Transverse colon (tissue), 4 donors: ENCODE measurements at regions not wholly inside any gene's neighbourhood (a gene's known extent, or its start where the extent isn't known, plus 50 kb on each side); places are given as distances from the start of the nearest gene placed in this dataset.

ENCODE experiments used
- DNase-seq: peaks from one replicate; pipeline ENCODE4 v3.0.0-alpha.2; 2019
- H3K27ac ChIP-seq, 4 donors: fragments of 200-600 bp; sonication (generic); 2 replicates each; pipeline ENCODE4 v1.5.1; 2016 to 2018; ENCODE audit warnings: inconsistent platforms in 4 of 4
- H3K27me3 ChIP-seq: fragments of 200-600 bp; sonication (generic); 2 replicates; pipeline ENCODE4 v1.5.1; 2017; ENCODE audit warnings: inconsistent platforms
- H3K36me3 ChIP-seq, 4 donors: fragments of 200-600 bp; sonication (generic); 2 replicates each; pipeline ENCODE4 v1.5.1; 2017 to 2019; ENCODE audit warnings: inconsistent platforms in 4 of 4
- H3K4me1 ChIP-seq, 4 donors: fragments of 200-600 bp; sonication (generic); 2 replicates each; pipeline ENCODE4 v1.5.1; 2017 to 2020; ENCODE audit warnings: inconsistent platforms in 4 of 4
- H3K4me3 ChIP-seq, 4 donors: fragments of 200-600 bp; sonication (generic); 1 replicate in 1 of 4; 2 replicates in 3 of 4; pipeline versions ENCODE4 v1.5.1 to v1.6.1; 2017 to 2019; ENCODE audit warnings: inconsistent platforms in 4 of 4
- H3K9me3 ChIP-seq, 2 donors: fragments of 200-600 bp; sonication (generic); 2 replicates each; pipeline ENCODE4 v1.5.1; 2017 to 2019; ENCODE audit warnings: inconsistent platforms in 2 of 2
- EP300 ChIP-seq: sonication (generic); formaldehyde crosslinking; IDR thresholded peaks from one replicate; pipeline ENCODE4 v1.6.1; 2017; ENCODE audit warnings: antibody characterized with exemption, low read depth
- POLR2A ChIP-seq: fragments of 450-650 bp; IDR thresholded peaks from one replicate; pipeline ENCODE4 v1.6.1; 2016; ENCODE audit warnings: antibody characterized with exemption, mild to moderate bottlenecking, moderate library complexity
- POLR2AphosphoS5 ChIP-seq, 3 donors: sonication (generic); formaldehyde crosslinking; IDR thresholded peaks; one replicate each; pipeline ENCODE4 v1.6.1; 2016; ENCODE audit warnings: antibody characterized with exemption in 3 of 3
- whole genome bisulfite sequencing, 2 donors: methylation state at CpG; one replicate each; pipeline ENCODE4 v1.1.5; 2018; ENCODE audit warnings: low coverage in 1 of 2; 5-methylcytosine and 5-hydroxymethylcytosine counted together
- in situ Hi-C, 4 donors: fragments of 200-750 bp; cut with MboI; loops; one replicate each; pipeline versions ENCODE4 v1.15.0 to v1.15.1; 2017; ENCODE audit warnings: low sequenced_read_pairs in 3 of 4, low pct_ligation_motif_present in 1 of 4, low pct_unique_long_range_greater_than_20kb in 1 of 4
- intact Hi-C: fragments of 100-400 bp; cut with DNase I; formaldehyde crosslinking; loops from one replicate; pipeline ENCODE4 v1.15.1; 2023; ENCODE audit warnings: low total_unique reads
- TF ChIP-seq, protein P1 (sequence below), 5 experiments: fragments of 200-600 bp in 3 of 5; fragments of 450-650 bp in 2 of 5; sonication (generic) in 3 of 5; IDR thresholded peaks; 1 replicate in 2 of 5; 2 replicates in 3 of 5; pipeline ENCODE4 v1.5.1; 2016 to 2017; ENCODE audit warnings: antibody characterized with exemption in 5 of 5, inconsistent platforms in 3 of 5, mild to moderate bottlenecking in 2 of 5, moderate library complexity in 1 of 5

DNA sequence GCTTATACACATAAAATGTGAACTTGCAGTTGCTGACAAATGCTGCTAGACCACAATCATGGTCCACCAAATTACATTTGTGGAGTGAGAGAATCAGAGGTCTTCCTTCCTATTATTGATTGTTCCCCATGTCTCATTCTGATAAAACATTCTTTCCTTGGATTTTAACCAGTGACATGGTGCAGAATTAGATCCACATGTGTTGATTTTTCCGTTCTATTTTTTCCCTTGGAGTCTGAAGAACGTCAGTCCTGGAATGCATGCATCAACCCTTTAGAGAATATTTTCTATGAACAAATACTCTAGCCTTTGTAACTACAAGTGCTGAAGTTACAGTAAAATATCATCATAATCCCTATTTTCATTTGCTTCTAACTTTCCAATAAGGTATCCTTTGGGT lies 170.7 kb upstream of the SPRY4 start:
- in situ Hi-C loops = no loop called here
- H3K4me3 ChIP-seq = no peak overlapping the region
- no peak for DNase-seq
- no peaks in the 10 kb centered on the region for H3K36me3 ChIP-seq
- H3K4me1 ChIP-seq = peaks cover 0 to 7% (median 0%) of the 10 kb centered on the region in 4 donors
- TF ChIP-seq EP300 (no peak), POLR2A (no peak), POLR2AphosphoS5 (IDR thresholded peaks at IDR 0.05) (no peak)
- TF ChIP-seq, protein P1, sequence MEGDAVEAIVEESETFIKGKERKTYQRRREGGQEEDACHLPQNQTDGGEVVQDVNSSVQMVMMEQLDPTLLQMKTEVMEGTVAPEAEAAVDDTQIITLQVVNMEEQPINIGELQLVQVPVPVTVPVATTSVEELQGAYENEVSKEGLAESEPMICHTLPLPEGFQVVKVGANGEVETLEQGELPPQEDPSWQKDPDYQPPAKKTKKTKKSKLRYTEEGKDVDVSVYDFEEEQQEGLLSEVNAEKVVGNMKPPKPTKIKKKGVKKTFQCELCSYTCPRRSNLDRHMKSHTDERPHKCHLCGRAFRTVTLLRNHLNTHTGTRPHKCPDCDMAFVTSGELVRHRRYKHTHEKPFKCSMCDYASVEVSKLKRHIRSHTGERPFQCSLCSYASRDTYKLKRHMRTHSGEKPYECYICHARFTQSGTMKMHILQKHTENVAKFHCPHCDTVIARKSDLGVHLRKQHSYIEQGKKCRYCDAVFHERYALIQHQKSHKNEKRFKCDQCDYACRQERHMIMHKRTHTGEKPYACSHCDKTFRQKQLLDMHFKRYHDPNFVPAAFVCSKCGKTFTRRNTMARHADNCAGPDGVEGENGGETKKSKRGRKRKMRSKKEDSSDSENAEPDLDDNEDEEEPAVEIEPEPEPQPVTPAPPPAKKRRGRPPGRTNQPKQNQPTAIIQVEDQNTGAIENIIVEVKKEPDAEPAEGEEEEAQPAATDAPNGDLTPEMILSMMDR (IDR thresholded peaks at IDR 0.05) = no peak
- 44 to 54% methylated on average over 2 of the region's 2 CpGs for WGBS, 2 donors
- H3K27ac ChIP-seq = no peak overlapping the region
- intact Hi-C loops = no loop called here
- H3K9me3 ChIP-seq = no peaks in the 10 kb centered on the region
- no peaks in the 10 kb centered on the region for H3K27me3 ChIP-seq

DNA sequence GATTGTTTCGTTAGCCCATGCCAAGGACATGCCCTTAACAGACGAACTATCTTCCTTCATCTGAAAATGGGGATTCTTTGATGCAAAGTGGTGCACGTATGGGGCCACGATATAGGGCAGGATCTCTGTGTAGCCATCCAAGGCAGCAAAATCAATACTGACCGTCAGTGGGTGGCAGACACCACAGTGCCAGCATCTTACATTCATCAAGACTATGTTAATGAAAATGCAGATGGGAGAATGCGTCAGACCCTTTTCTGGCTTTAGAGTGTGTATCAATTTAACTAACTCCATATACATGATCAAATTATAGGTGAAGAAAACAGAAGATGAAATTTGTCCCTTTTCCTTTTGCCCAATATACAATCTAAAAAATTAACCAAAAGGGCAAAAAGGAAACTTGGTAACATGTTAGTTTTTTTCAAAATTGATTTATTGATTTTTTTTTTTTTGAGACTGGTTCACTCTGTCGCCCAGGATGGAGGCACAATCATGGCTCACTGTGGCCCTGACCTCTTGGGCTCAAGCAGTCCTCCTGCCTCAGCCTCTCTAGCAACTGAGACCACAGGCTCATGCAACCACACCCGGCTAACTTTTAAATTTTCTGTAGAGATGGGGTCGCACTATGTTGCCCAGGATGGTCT lies 169.2 kb upstream of the SPRY4 start:
- Histone ChIP-seq H3K27ac (no peak overlapping the region), H3K27me3 (no peaks in the 10 kb centered on the region), H3K4me1 (no peaks in the 10 kb centered on the region), H3K36me3 (no peaks in the 10 kb centered on the region), H3K9me3 (no peaks in the 10 kb centered on the region), H3K4me3 (no peak overlapping the region)
- intact Hi-C loops (no loop called here), in situ Hi-C loops (no loop called here)
- TF ChIP-seq POLR2A (no peak), EP300 (no peak), POLR2AphosphoS5 (IDR thresholded peaks at IDR 0.05) (no peak)
- TF ChIP-seq, protein P1 (IDR thresholded peaks at IDR 0.05) = no peak
- 85 to 100% methylated on average over 2 to 9 of the region's 9 CpGs for WGBS, 2 donors
- DNase-seq = no peak

DNA sequence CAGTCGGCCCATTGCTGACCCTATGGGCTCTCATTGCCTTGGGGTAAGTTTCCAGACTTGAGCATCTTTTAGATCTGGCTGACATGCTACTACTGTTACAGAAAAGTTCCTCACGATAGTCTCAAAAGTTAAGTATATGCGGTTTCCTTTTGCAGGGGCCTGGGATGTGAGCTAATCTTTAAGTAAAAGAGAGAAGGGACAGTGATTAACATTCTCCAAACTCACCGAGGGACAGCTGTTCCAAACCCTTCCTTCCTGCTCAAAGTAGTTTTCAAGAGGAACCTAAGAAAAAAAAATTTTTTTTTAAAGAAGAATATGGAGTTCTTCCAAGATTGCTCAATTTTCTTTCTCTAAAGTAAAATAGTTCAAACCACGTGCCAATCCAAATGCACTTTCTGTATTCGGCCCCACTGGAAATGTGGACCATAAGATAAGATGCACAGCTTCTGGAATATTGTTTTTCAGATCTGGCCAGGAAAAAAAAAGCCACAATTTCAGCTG lies 168.0 kb upstream of the SPRY4 start:
- Histone ChIP-seq H3K27ac (peak overlapping the region in 3 of 4 donors; percentile 19 to 51 (median 35)), H3K36me3 (no peaks in the 10 kb centered on the region), H3K4me1 (no peaks in the 10 kb centered on the region), H3K27me3 (no peaks in the 10 kb centered on the region), H3K9me3 (no peaks in the 10 kb centered on the region), H3K4me3 (no peak overlapping the region)
- in situ Hi-C loops = no loop called here
- WGBS, 2 donors = 34 to 46% methylated on average over 5 to 6 of the region's 6 CpGs
- DNase-seq = no peak
- intact Hi-C loops = no loop called here
- TF ChIP-seq EP300 (no peak), POLR2A (no peak), POLR2AphosphoS5 (IDR thresholded peaks at IDR 0.05) (no peak)
- TF ChIP-seq, protein P1 (IDR thresholded peaks at IDR 0.05) = no peak

GRCh38 chr5:142491679-142492078 lies 166.9 kb upstream of the SPRY4 start:
- H3K27me3 ChIP-seq = no peaks in the 10 kb centered on the region
- intact Hi-C loops (no loop called here), in situ Hi-C loops (no loop called here)
- peak overlapping the region in 3 of 4 donors; percentile 29 to 55 (median 50) for H3K27ac ChIP-seq
- TF ChIP-seq, protein P1 (IDR thresholded peaks at IDR 0.05) = no peak
- TF ChIP-seq EP300 (no peak), POLR2A (no peak), POLR2AphosphoS5 (IDR thresholded peaks at IDR 0.05) (no peak)
- DNase-seq = no peak
- no peak overlapping the region for H3K4me3 ChIP-seq
- no peaks in the 10 kb centered on the region for H3K36me3 ChIP-seq
- no peaks in the 10 kb centered on the region for H3K4me1 ChIP-seq
- WGBS, 2 donors = 79% methylated on average over 8 of the region's 8 CpGs; no CpG with 5 or more reads in 1 of the 2 donors
- H3K9me3 ChIP-seq = no peaks in the 10 kb centered on the region
